ENCODE measurements at regions not wholly inside any gene's neighbourhood (a gene's known extent, or its start where the extent isn't known, plus 50 kb on each side); places are given as distances from the start of the nearest gene placed in this dataset.

DNA sequence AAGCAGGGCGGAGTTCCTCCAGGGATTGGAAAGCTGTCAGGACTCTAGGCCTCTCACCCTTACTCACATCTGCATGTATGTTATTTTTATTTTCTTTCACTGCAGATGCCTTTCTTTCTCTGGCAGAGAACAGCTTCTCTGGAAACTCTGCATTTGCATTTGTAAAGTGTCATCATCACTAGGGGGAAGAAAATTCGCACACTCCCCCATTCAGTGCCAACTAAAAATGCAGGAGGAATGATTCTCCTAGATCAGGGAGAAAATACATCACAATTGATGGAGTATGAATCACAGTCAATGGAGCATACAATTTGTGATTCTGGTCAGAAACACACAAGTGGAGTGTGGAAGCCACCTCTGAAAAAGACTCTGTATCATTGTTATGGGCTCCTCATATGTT is 351.4 kb upstream of the FTMT start:
- TF ChIP-seq CTCF (conservative IDR thresholded peaks at IDR 0.05), result no peak
- no peak for TF ChIP-seq EZH2 (IDR thresholded peaks at IDR 0.05; ENCODE audit: low read depth)
